H1 (cell line): ENCODE measurements at regions not wholly inside any gene's neighbourhood (a gene's known extent, or its start where the extent isn't known, plus 50 kb on each side); places are given as distances from the start of the nearest gene placed in this dataset.

Source experiments
- HDAC6 ChIP-seq: IDR thresholded peaks from one replicate; pipeline ENCODE4 v1.7.1; 2012; ENCODE audit warnings: low read depth, mild to moderate bottlenecking, inconsistent platforms, low read length, moderate library complexity
- POU5F1 ChIP-seq: IDR thresholded peaks from 2 replicates; pipeline ENCODE4 v1.6.1; 2011; ENCODE audit warnings: low read depth, mild to moderate bottlenecking, low read length, moderate library complexity
- RNF2 ChIP-seq: fragments of 200-900, 300-1000 bp; sonication (generic); IDR thresholded peaks from 2 replicates; pipeline ENCODE4 v1.7.1; 2016; ENCODE audit warnings: borderline replicate concordance, low read depth, mild to moderate bottlenecking, antibody characterized with exemption, low read length; ENCODE audit not compliant: poor library complexity, severe bottlenecking; ENCODE audit errors: missing control alignments
- SIN3A ChIP-seq, 2 experiments: IDR thresholded peaks in 1 of 2; conservative IDR thresholded peaks in 1 of 2; 2 replicates each; pipeline ENCODE4 v1.6.1; 2011 to 2012; ENCODE audit warnings: low read length in 2 of 2, improper control_type of control experiment in 1 of 2, low read depth in 1 of 2, mild to moderate bottlenecking in 1 of 2
- SP2 ChIP-seq: IDR thresholded peaks from 2 replicates; pipeline ENCODE4 v1.6.1; 2012; ENCODE audit warnings: mild to moderate bottlenecking, low read length, inconsistent platforms
- TF ChIP-seq, protein P1 (sequence below): IDR thresholded peaks from 2 replicates; pipeline ENCODE4 v1.6.1; 2012; ENCODE audit warnings: inconsistent platforms

DNA sequence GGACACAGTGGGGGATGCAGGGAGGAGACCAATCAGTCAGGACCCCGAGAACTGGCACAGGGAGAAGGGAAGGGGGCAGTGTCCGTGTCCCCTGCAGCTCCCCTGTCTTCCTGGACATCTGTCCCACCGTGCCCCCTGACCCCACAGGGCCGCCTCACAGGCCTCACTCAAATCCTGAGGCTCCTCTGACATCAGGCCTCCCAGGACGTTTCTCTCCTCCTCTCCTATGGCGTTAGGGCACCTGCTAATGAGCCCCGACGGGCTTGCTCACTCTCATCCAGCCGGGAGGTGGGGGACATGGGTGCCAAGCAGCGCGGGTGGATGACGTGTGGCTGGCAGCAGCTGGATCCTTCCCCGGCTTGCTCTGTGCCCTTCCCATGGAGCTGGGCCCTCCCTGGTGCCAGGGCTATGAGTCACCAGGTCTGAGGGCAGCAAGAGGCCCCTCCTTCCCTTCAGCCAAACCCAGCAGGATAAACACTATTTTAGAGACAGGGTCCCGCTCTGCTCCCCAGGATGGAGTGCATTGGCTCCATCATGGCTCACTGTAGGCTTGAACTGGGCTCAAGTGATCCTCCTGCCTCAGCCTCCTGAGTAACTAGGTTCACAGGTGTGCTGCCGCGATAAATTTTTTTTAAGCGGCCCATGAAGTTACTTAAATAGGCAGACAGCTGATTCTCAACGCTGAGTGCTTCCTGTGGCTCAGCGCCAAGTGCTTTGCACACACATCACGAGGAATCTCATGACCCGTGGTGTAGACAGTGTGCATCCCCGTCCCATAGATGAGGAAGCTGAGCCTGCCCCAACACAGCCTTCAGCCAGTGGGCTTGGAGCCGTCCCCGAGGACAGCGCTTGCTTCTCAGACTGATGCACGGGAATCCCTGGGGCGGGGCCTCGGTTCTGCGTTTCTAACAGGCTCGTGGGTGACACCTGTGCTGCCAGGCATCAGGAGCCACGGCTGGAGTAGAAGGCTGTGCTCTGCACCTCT lies 64.5 kb upstream of the HDAC4 start (continued):
- TF ChIP-seq RNF2 (no peak), POU5F1 (no peak), HDAC6 (no peak), SIN3A (conservative IDR thresholded peaks at IDR 0.05 in 1 of 2, IDR thresholded peaks at IDR 0.05 in 1 of 2; ENCODE audit: low read depth in 1 of 2, low read length in 2 of 2) (no peak), SP2 (no peak)
- TF ChIP-seq, protein P1, sequence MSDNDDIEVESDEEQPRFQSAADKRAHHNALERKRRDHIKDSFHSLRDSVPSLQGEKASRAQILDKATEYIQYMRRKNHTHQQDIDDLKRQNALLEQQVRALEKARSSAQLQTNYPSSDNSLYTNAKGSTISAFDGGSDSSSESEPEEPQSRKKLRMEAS: no peak
- TF ChIP-seq, all 59 proteins: peak for 0
